Stomach (tissue), 8 donors: ENCODE measurements at regions not wholly inside any gene's neighbourhood (a gene's known extent, or its start where the extent isn't known, plus 50 kb on each side); places are given as distances from the start of the nearest gene placed in this dataset.

Experiments
- DNase-seq, 2 donors: peaks; one replicate each; pipeline versions ENCODE4 v3.0.0 to v3.0.0-alpha.2; 2013 to 2019
- H3K27ac ChIP-seq, 5 donors: fragments of 200-600 bp in 4 of 5; sonication (generic) in 4 of 5; one replicate each; pipeline ENCODE4 v1.5.1; 2013 to 2019; ENCODE audit warnings: mild to moderate bottlenecking in 1 of 5, moderate library complexity in 1 of 5
- H3K27me3 ChIP-seq, 3 donors: fragments of 200-600 bp; sonication (generic); one replicate each; pipeline ENCODE4 v1.5.1; 2017 to 2019; ENCODE audit warnings: mixed run types in 1 of 3
- H3K36me3 ChIP-seq, 4 donors: fragments of 200-600 bp; sonication (generic); 1 replicate in 3 of 4; 2 replicates in 1 of 4; pipeline ENCODE4 v1.5.1; 2016 to 2019
- H3K4me1 ChIP-seq, 4 donors: fragments of 200-600 bp; sonication (generic); one replicate each; pipeline ENCODE4 v1.5.1; 2016 to 2019
- H3K4me3 ChIP-seq, 4 donors: fragments of 200-600 bp; sonication (generic) in 3 of 4; one replicate each; pipeline ENCODE4 v1.5.1; 2016 to 2019; ENCODE audit warnings: mild to moderate bottlenecking in 1 of 4
- H3K9me3 ChIP-seq, 4 donors: fragments of 200-600 bp; sonication (generic); one replicate each; pipeline ENCODE4 v1.5.1; 2016 to 2019
- EP300 ChIP-seq: sonication (generic); formaldehyde crosslinking; IDR thresholded peaks from one replicate; pipeline ENCODE4 v1.6.1; 2017; ENCODE audit warnings: antibody characterized with exemption
- POLR2A ChIP-seq, 4 donors: fragments of 450-650 bp; IDR thresholded peaks; one replicate each; pipeline ENCODE4 v1.6.1; 2016; ENCODE audit warnings: antibody characterized with exemption in 4 of 4, control low read depth in 2 of 4, mild to moderate bottlenecking in 1 of 4, moderate library complexity in 1 of 4
- POLR2AphosphoS5 ChIP-seq, 3 donors: sonication (generic); formaldehyde crosslinking; IDR thresholded peaks; one replicate each; pipeline ENCODE4 v1.6.1; 2016; ENCODE audit warnings: antibody characterized with exemption in 3 of 3
- WGBS, 5 donors: extraction: QIAGEN DNeasy Blood & Tissue Kit in 3 of 5; methylation state at CpG; one replicate each; pipeline versions ENCODE4 v1.1.5 to v1.1.7; 2013 to 2018; 5-methylcytosine and 5-hydroxymethylcytosine counted together
- intact Hi-C: fragments of 100-400 bp; cut with DNase I; formaldehyde crosslinking; loops from one replicate; pipeline ENCODE4 v1.15.1; 2023; ENCODE audit warnings: low total_unique reads
- TF ChIP-seq, protein P1 (sequence below), 7 experiments: fragments of 450-650 bp in 4 of 7; fragments of 200-600 bp in 3 of 7; sonication (generic) in 3 of 7; IDR thresholded peaks; one replicate each; pipeline ENCODE4 v1.5.1; 2016 to 2019; ENCODE audit warnings: antibody characterized with exemption in 7 of 7, control low read depth in 2 of 7, mild to moderate bottlenecking in 1 of 7
- donor health status: healthy with polysubstance abuse.
- donor health status: Bipolar disorder and iron deficiency.
- donor health status: healthy.

DNA sequence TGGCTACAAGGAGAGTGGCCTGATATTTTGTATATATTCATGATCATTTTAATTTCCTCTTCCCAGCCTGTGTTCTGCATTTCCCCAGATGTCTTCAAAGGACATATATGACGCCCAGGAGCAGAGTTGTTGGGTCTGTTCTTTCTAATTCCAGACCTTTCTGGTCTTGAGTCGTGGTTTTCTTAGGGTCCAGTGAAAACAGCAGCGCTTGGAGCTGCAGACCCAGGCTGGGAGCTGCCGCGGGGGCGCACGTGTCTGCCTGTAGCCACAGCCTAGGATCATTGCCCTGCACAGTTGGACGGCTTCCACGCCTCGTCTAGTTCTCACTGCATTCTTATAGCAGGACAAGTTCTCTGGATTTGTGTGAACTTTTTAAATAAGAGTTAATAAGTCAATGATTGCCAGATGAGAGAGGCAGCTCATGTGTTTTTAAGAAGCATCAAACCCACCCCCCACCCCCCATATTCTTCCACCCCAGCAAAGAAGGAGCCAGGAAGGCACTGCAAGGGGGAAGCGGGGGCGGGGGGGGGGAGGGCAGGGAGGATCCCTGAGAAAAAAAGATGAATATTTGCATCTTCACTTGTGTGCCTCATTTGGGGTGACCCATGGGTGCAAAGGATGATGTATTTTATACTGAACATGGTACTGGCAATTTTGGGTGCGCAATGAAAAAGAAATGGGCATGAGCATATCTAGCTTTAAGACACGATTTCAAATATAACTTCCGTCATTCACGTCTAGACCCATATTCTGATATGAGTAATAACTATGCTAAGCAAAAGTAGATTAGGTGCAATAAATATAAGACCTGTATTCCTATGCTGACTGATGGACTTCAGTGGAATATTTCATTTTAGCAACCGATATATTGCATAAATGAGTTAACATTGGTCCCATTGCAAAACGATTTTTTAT lies 160.0 kb downstream of the TBXT start:
- H3K27ac ChIP-seq: peak overlapping the region in 2 of 5 donors; percentile 81 to 89
- TF ChIP-seq EP300 (no peak), POLR2A (IDR thresholded peaks at IDR 0.05) (no peak), POLR2AphosphoS5 (IDR thresholded peaks at IDR 0.05) (no peak)
- TF ChIP-seq, protein P1, sequence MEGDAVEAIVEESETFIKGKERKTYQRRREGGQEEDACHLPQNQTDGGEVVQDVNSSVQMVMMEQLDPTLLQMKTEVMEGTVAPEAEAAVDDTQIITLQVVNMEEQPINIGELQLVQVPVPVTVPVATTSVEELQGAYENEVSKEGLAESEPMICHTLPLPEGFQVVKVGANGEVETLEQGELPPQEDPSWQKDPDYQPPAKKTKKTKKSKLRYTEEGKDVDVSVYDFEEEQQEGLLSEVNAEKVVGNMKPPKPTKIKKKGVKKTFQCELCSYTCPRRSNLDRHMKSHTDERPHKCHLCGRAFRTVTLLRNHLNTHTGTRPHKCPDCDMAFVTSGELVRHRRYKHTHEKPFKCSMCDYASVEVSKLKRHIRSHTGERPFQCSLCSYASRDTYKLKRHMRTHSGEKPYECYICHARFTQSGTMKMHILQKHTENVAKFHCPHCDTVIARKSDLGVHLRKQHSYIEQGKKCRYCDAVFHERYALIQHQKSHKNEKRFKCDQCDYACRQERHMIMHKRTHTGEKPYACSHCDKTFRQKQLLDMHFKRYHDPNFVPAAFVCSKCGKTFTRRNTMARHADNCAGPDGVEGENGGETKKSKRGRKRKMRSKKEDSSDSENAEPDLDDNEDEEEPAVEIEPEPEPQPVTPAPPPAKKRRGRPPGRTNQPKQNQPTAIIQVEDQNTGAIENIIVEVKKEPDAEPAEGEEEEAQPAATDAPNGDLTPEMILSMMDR (IDR thresholded peaks at IDR 0.05): no peak
- intact Hi-C loops: no loop called here
- no peaks in the 10 kb centered on the region for H3K36me3 ChIP-seq
- H3K9me3 ChIP-seq: no peaks in the 10 kb centered on the region
- peak; percentile 67 to 80 for DNase-seq
- peaks cover 6 to 75% (median 48%) of the 10 kb centered on the region in 3 donors for H3K27me3 ChIP-seq
- 7 to 13% (median 10%) methylated on average over 17 to 18 of the region's 18 CpGs for WGBS, 5 donors
- H3K4me1 ChIP-seq: peaks cover 32 to 51% (median 45%) of the 10 kb centered on the region in 4 donors
- H3K4me3 ChIP-seq: peak overlapping the region in 2 of 4 donors; percentile 37 to 39

- Histone ChIP-seq H3K4me1 (peaks cover 32 to 51% (median 45%) of the 10 kb centered on the region in 4 donors), H3K27ac (peak overlapping the region in 3 of 5 donors; percentile 56 to 89 (median 81)), H3K36me3 (no peaks in the 10 kb centered on the region), H3K27me3 (peaks cover 6 to 73% (median 48%) of the 10 kb centered on the region in 3 donors), H3K9me3 (no peaks in the 10 kb centered on the region), H3K4me3 (peak overlapping the region in 3 of 4 donors; percentile 35 to 46 (median 45))
- no peak for DNase-seq
- 16 to 26% (median 20%) methylated on average over 6 of the region's 6 CpGs for WGBS, 5 donors
- no peak for TF ChIP-seq POLR2AphosphoS5 (IDR thresholded peaks at IDR 0.05)
- TF ChIP-seq EP300: no peak
- no peak for TF ChIP-seq POLR2A (IDR thresholded peaks at IDR 0.05)
- TF ChIP-seq, protein P1 (IDR thresholded peaks at IDR 0.05): no peak
- intact Hi-C loops: no loop called here
These were observed 160.8 kb downstream of the TBXT start for GRCh38 chr6:166006900-166007301.

DNA sequence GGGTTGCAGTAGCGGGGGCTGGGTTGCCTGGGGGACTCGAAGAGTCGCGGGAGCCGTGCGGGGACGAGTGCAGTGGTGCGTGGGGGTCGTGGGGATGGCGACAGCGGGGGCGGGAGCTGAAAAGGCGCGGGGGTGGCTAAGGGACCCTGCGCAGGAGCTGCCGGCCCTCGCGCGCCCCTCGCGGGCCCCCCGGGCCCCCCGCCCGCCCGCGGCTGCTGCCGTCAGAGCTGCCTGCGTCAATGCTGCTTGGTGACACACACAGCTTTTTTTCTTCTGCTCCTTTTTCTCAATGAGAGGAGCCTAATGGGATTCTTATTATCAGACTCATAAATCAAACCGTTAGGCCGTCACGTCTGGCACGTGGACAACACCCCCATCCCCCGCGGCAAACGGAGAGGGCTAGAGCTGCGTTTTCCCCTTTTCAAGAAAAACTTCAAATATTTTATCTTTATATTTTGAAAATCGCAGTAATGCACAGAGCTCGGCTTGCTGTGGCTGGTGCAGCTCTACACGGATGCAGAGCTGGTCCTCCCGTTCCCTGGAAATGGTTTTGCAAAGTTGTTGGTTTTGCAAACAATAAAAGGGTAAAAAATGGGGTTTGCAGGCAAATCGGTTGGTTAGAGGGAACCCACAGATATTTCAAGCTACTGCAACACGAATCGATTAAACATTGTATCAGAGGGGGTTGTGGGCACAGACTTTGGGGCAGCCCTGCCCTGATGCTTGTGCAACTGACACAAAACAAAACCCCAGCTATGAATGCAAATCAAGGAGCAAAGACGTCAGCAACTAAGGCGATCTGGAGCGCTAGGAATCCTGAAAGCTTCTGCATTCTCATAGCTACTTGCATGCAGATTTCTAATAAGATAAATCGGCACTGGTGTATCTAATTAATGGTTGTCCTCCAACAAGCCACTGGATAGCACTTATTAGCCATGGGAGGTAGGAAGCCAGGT lies 161.4 kb downstream of the TBXT start:
- Histone ChIP-seq H3K27ac (peak overlapping the region; percentile 17 to 89 (median 74)), H3K9me3 (no peaks in the 10 kb centered on the region), H3K4me1 (peaks cover 32 to 51% (median 45%) of the 10 kb centered on the region in 4 donors), H3K27me3 (peaks cover 6 to 66% (median 48%) of the 10 kb centered on the region in 3 donors), H3K36me3 (no peaks in the 10 kb centered on the region), H3K4me3 (peak overlapping the region; percentile 35 to 46 (median 45))
- intact Hi-C loops: no loop called here
- DNase-seq: peak; percentile 48 to 87
- no peak for TF ChIP-seq POLR2A (IDR thresholded peaks at IDR 0.05)
- TF ChIP-seq, protein P1 (IDR thresholded peaks at IDR 0.05): no peak
- TF ChIP-seq POLR2AphosphoS5 (IDR thresholded peaks at IDR 0.05): peak in 1 of 3 donors; percentile 45
- TF ChIP-seq EP300: peak; percentile 85
- 0 to 2% (median 1%) methylated on average over 19 to 47 of the region's 47 CpGs for WGBS, 5 donors
